Breast epithelium (tissue), 4 donors: ENCODE measurements at regions not wholly inside any gene's neighbourhood (a gene's known extent, or its start where the extent isn't known, plus 50 kb on each side); places are given as distances from the start of the nearest gene placed in this dataset.
"Not testable (repeated sequence)": the region's sequence is repeated elsewhere in the genome, so short reads cannot be mapped to it uniquely, and the experiment has no call there.

ENCODE experiments used
- DNase-seq, 2 donors: peaks; one replicate each; pipeline ENCODE4 v3.0.0-alpha.2; 2019; ENCODE audit warnings: low spot score in 2 of 2
- H3K27ac ChIP-seq, 2 donors: fragments of 200-600 bp; sonication (generic) in 1 of 2; one replicate each; pipeline ENCODE4 v1.5.1; 2016 to 2019; ENCODE audit warnings: mild to moderate bottlenecking in 1 of 2
- H3K27me3 ChIP-seq, 2 donors: fragments of 200-600 bp; sonication (generic) in 1 of 2; one replicate each; pipeline versions ENCODE4 v1.5.1 to v1.6.0; 2017 to 2019; ENCODE audit warnings: control low read depth in 1 of 2, mild to moderate bottlenecking in 1 of 2
- H3K36me3 ChIP-seq: fragments of 200-600 bp; one replicate; pipeline ENCODE4 v1.5.1; 2019
- H3K4me1 ChIP-seq, 2 donors: fragments of 200-600 bp; sonication (generic); one replicate each; pipeline ENCODE4 v1.5.1; 2016 to 2019; ENCODE audit warnings: control low read depth in 1 of 2
- H3K4me3 ChIP-seq, 3 donors: fragments of 200-600 bp; sonication (generic); 1 replicate in 2 of 3; 2 replicates in 1 of 3; pipeline ENCODE4 v1.5.1; 2016 to 2019; ENCODE audit warnings: mild to moderate bottlenecking in 3 of 3, moderate library complexity in 2 of 3
- H3K9me3 ChIP-seq, 2 donors: fragments of 200-600 bp; sonication (generic) in 1 of 2; one replicate each; pipeline ENCODE4 v1.5.1; 2016 to 2019; ENCODE audit warnings: control low read depth in 1 of 2
- CTCF ChIP-seq, 3 donors: fragments of 450-650 bp; IDR thresholded peaks; one replicate each; pipeline ENCODE4 v1.5.1; 2016 to 2017; ENCODE audit warnings: antibody characterized with exemption in 3 of 3, mild to moderate bottlenecking in 3 of 3, moderate library complexity in 3 of 3
- POLR2A ChIP-seq: fragments of 450-650 bp; IDR thresholded peaks from one replicate; pipeline ENCODE4 v1.6.1; 2016; ENCODE audit warnings: antibody characterized with exemption, mild to moderate bottlenecking, moderate library complexity
- POLR2AphosphoS5 ChIP-seq, 3 donors: sonication (generic); formaldehyde crosslinking; IDR thresholded peaks; one replicate each; pipeline ENCODE4 v1.6.1; 2017; ENCODE audit warnings: antibody characterized with exemption in 3 of 3
- intact Hi-C: fragments of 100-400 bp; cut with DNase I; formaldehyde crosslinking; loops from one replicate; pipeline ENCODE4 v1.15.1; 2023; ENCODE audit warnings: low total_unique reads

GRCh38 chr7:29703830-29704229 is 102.5 kb upstream of the WIPF3 start:
- DNase-seq, intact Hi-C loops, H3K27ac ChIP-seq, H3K4me1 ChIP-seq, H3K9me3 ChIP-seq, H3K36me3 ChIP-seq, H3K4me3 ChIP-seq, H3K27me3 ChIP-seq: not testable (repeated sequence)

GRCh38 chr7:29709002-29709401 is 97.3 kb upstream of the WIPF3 start:
- intact Hi-C loops, DNase-seq, H3K4me1 ChIP-seq: not testable (repeated sequence)

GRCh38 chr7:29723127-29723526 is 83.2 kb upstream of the WIPF3 start:
- DNase-seq, H3K27ac ChIP-seq, intact Hi-C loops, H3K27me3 ChIP-seq, H3K9me3 ChIP-seq, H3K36me3 ChIP-seq, H3K4me3 ChIP-seq, H3K4me1 ChIP-seq: not testable (repeated sequence)

More at GRCh38 chr7:29709002-29709401, 97.3 kb upstream of the WIPF3 start:
- H3K9me3 ChIP-seq, H3K27ac ChIP-seq, H3K27me3 ChIP-seq, H3K36me3 ChIP-seq, H3K4me3 ChIP-seq: not testable (repeated sequence)

GRCh38 chr7:29723599-29723998 is 82.7 kb upstream of the WIPF3 start:
- DNase-seq, result no peak
- Histone ChIP-seq H3K27me3 (no peaks in the 10 kb centered on the region), H3K9me3 (no peaks in the 10 kb centered on the region), H3K27ac (no peak overlapping the region), H3K4me1 (no peaks in the 10 kb centered on the region), H3K36me3 (no peaks in the 10 kb centered on the region), H3K4me3 (no peak overlapping the region)
- intact Hi-C loops, result no loop called here
- TF ChIP-seq POLR2A, result no peak
- TF ChIP-seq POLR2AphosphoS5 (IDR thresholded peaks at IDR 0.05), result no peak
- TF ChIP-seq CTCF (IDR thresholded peaks at IDR 0.05), result no peak

- H3K4me3 ChIP-seq, DNase-seq, H3K4me1 ChIP-seq, H3K27ac ChIP-seq, intact Hi-C loops, H3K36me3 ChIP-seq, H3K9me3 ChIP-seq, H3K27me3 ChIP-seq: not testable (repeated sequence)
These were observed 76.7 kb upstream of the WIPF3 start for GRCh38 chr7:29729534-29730165.

GRCh38 chr7:29734246-29734731 is 72.0 kb upstream of the WIPF3 start:
- no peak overlapping the region for H3K4me3 ChIP-seq
- H3K27ac ChIP-seq, result no peak overlapping the region
- intact Hi-C loops, result no loop called here
- no peaks in the 10 kb centered on the region for H3K27me3 ChIP-seq
- H3K9me3 ChIP-seq, result no peaks in the 10 kb centered on the region
- no peaks in the 10 kb centered on the region for H3K4me1 ChIP-seq
- no peak for DNase-seq
- TF ChIP-seq POLR2A (no peak), CTCF (IDR thresholded peaks at IDR 0.05) (no peak), POLR2AphosphoS5 (IDR thresholded peaks at IDR 0.05) (no peak)
- no peaks in the 10 kb centered on the region for H3K36me3 ChIP-seq

GRCh38 chr7:29747645-29748245 is 58.6 kb upstream of the WIPF3 start:
- H3K4me3 ChIP-seq, DNase-seq, intact Hi-C loops, H3K36me3 ChIP-seq, H3K4me1 ChIP-seq, H3K27ac ChIP-seq, H3K9me3 ChIP-seq, H3K27me3 ChIP-seq: not testable (repeated sequence)
